ENCODE measurements at regions not wholly inside any gene's neighbourhood (a gene's known extent, or its start where the extent isn't known, plus 50 kb on each side); places are given as distances from the start of the nearest gene placed in this dataset.

DNA sequence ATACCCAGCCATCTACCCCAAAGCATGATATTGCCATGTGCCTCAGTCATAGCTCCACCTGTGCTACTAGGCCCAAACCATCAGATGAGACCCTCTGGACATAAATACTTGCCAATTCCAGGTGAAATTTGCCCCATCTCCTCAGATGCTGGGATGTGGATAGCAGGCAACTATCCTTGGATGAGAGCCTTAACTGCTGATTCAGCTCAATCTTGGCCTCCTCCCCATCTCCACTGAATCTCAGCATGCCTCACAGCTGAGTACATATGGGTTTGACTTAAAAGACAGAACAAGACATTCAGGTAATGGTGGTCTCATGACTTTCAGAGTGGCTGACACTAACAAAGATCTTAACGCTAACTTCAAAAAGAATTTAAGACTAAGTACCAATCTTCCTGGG, 50.8 kb upstream of the KLHL13 start:
- no peak for DNase-seq

DNA sequence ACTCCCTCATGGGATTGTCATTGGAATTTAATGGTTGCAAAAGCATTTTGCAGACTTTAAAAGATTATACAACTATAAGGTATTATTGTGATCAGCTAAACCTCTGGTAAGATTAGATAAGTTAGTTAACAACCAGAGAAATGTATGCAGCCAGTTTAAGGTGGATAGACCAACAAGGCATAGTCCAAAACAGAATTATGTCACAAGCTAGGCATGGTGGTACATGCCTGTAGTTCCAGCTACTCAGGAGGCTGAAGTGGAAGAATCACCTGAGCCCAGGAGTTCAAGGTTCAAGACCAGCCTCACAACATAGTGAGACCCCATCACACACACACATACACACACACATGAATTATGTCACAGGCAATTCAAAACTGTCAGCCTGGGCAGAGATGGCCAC, 54.7 kb upstream of the KLHL13 start:
- no peak for DNase-seq

DNA sequence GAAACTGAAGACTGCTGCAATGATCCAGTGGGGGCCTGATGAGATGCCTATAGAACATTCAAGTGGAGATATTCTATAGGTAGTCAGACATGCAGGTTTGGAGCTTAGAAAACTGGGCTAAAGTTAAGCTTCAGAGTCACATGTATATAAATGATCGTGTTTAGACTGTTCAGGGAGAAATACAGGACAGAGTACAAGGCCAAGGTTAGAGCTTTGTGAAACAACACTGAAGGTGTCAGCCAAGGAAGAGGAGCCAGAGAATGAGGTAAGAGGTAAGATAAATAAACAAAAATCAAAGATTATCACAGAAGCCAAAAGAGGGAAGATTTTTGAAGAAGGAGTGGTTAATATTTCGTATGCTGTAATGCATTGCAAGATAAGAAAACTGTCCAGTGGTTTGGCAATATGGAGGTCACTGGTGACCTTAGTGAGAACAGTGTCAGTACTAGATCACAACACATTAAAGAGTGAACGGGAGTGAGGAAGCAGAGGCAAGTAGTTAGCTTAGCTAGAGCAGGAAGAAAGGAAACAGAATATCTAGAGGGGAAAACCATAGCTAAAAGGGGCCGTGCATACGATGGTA, 58.0 kb upstream of the KLHL13 start:
- DNase-seq: no peak

DNA sequence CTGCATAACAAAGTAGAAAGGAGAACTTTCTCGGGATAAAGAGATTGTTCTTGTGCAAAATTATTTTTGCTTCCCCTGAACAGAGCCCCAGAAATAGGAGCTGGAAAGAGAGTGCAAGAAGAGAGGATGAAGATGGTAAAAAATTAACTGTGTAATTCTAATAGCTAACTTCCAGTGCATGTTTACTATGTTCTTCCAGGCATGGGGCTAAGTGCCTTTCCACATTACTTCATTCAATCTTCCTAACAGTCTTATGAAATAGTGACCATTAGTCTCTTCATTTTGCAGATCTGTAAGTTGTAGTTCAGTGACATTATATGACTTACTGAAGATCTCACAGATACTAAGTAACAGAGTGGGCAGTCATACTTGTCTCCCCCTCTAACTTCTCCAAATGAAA, 61.1 kb upstream of the KLHL13 start:
- DNase-seq: no peak

DNA sequence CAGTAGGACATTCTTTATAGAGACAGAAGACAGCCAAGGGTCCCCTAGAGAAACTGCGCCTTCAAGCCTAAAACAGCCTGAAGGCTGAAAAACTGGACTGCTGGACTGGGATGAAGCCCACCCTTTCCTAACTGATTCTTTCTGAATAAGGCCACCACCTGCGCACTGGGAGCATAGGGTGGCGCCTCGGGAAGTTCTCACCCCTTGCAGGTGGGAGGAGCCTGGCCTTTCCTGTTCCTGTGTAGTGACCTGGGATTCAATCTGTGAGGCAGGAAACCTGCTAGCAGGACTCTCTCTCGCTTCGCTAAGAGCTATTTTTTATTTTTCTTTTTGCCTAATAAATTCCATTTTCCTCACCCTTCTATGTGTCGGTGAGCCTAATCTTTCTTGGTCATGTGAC, 61.8 kb upstream of the KLHL13 start:
- DNase-seq: no peak

DNA sequence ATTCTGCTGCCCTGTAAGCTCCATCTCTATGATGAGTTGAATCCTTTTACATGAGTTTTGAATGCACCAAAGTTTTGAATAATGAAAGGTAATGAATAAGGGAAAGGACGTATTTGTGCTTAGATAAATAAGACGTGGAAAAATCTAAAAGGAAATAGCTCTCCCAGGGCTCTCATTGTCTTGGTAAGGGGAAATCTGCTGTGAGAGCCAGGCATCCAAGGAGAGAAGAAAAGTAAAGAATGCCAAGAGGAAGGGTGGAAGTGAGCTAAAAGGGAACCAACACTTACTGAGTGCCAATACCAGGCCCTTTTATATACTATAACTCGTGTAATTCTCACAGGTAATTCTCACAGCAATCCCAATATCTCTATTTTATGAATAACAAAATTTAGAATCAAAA, 62.6 kb upstream of the KLHL13 start:
- DNase-seq: no peak

DNA sequence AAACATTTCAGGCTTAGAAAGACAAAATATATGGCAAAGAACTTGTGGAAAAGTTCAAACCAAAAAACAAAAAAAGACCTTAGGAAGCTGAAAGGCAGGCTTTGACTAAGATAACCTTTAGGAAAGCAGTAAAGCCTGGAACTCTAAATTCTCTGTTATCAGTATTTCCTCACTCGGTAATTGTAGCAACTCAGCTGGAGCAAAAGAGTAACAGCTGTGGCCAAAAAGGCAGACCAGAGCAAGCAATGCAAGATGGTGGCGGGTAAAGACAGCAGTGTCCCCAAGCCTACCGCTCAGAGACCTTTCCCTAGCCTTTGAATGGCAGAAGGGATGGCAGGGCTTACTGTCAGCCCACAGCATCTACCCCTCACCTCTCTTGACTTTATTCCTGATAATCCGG, 63.1 kb upstream of the KLHL13 start:
- no peak for DNase-seq

DNA sequence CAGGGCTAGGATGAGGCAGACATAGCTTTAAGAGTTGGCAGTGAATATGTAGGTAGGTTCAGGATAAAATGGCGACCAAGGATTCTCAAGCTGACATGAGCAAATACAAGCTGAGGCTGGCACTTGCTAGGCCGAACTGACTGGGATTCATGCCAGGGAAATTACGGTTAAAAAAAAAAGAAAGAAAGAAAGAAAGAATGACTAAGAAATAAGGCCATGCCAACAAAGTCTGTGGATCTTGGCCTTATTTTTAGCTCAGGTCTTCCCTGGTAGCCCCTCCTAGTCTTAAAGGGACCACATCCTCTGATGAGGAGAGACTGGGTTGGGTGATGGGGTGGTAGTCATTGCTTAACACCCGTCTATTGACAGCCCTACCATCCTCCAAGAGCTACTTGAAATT, 64.4 kb upstream of the KLHL13 start:
- no peak for DNase-seq

DNA sequence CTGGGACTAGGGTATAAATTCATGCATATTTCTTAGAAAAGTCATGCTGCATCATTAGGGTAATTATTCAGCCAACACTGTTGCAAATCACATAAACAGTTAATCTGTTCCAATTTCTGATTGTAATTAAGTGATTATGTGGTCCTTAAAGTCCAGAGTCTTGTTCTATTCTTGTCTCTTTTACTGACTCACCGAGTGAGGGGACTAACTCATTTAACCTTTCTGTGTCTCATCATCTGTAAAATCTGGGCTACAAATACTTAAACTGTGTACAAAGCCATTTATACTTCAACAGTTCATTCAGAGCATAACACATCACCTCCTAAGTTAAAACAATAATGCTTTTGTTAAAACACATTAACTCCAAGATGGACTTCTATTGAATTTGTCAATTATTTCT, 65.4 kb upstream of the KLHL13 start:
- no peak for DNase-seq

DNA sequence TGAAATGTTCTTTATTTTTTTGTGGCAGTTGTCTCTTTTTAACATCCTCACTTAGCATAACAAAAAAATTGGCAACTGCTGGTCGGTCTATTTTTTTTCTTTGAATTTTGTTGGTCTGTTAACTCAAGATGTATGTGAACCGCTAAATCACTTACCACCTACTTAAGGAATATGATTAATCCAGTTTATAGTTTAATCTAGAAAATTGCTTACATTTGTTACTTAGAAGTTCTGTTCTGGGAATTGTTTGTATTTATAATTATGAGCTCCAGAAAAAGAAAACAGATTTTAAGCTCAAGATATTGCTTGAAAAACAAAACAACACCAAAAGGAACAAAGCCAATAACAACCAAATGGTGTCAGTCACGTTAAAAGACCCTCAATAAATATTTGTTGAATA, 66.1 kb upstream of the KLHL13 start:
- no peak for DNase-seq

DNA sequence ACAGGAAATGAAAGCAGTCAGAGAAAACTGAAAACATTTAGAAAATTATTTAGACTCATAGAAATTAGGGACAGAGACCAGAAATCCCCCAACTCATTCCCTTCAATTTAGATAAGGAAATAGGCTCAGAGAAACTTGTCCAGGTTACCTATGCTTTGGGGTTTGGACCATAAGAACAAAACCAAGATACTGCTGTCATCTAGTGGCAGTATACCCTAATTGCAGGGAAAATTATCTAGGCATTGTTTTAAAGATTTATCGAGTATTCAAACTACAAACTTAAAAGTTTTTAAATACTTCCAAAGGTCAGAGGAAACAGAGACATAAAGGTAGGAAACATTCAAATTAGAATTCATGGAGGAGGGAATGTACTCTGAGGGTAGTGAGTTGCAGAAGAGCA, 67.0 kb upstream of the KLHL13 start:
- DNase-seq: no peak

DNA sequence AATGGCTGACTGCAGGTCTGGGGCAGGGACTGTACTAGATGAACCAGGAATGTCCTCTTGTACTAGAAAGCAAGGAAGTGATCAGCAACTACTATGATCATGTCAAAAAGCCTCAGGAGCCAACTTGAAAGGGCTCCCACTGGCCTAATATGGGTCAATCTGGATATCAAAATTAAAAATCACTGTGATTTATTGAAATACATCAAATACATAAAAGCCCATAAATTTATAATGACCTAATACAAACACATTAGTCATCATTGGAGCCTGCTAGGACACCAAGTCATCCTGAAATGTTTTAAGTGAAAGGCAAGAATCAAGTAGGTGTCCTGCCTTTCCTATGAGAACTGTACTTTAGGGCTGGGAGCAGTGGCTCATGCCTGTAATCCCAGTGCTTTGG, 70.5 kb upstream of the KLHL13 start:
- DNase-seq: no peak

DNA sequence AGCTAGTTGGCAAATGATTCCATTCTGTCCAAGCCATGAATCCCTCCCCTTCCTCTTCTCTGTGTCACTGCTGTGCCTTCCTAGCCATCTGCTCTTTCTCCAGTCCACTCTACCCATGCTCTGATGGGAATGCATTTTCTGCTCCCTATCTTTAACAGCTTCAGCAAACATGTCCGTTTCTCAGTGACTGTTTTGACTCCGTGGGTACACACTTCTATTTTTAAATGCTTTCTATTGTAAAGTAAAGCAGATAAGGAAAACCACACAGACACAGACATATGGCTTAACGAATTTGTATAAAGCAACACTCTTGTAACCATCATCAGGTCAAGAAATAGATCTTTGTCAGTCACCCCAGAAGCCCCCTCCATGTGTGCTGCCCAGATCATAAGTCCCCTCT, 72.4 kb upstream of the KLHL13 start:
- peak; percentile 2 for DNase-seq

DNA sequence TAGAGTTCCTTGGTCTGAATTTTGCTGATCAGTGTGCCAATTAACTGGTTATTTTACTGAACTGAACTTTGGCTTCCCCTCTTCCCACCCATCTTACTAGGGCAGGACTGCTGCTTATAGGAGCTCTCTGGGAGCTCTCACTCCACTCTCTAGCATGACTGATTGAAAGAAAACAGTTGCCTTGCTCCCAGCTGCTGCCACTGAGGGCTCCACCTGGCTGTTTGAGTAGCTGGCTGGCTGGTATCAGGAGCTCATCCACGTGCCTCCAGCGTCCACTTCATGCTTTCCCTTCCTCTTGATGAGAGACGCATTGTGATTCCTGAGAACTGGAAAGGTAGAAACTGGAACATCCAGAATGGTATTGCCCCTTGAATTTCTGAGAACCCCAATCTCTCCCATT, 73.0 kb upstream of the KLHL13 start:
- DNase-seq: peak; percentile 42

DNA sequence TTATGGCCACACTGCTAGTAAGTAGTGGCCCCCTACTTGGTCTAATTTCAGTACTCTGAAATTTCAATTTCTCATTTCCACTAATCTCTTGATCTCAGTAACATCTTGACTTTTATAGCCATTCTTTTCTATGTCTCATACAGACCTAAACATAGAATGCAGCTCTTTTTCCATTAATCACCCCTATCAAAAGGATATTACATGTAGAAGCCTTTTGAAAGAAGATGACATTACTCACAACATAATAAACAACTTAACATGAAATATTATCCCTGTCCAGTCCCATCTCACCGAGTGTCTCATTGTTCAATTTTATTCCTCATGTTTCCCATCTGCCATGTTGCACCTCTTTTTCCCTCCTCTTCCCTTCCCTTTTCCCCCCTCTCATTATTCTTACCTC, 81.1 kb upstream of the KLHL13 start:
- no peak for DNase-seq

DNA sequence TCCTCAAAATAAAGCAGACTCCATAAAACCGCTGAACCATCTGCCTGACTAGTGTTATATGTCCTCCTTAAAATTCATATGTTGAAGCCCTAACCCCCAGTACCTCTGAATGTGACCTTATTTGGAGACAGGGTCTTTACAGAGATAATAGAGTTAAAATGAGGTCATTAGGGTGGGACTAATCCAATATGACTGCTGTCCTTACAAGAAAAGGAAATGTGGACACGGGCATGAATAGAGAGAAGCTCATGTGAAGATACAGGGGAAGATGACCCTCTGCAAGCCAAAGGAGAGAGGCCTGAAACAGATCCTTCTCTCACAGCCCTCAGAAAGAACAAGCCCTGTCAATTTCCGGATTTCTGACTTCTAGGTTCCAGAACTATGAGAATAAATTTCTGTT, 82.0 kb upstream of the KLHL13 start:
- no peak for DNase-seq

DNA sequence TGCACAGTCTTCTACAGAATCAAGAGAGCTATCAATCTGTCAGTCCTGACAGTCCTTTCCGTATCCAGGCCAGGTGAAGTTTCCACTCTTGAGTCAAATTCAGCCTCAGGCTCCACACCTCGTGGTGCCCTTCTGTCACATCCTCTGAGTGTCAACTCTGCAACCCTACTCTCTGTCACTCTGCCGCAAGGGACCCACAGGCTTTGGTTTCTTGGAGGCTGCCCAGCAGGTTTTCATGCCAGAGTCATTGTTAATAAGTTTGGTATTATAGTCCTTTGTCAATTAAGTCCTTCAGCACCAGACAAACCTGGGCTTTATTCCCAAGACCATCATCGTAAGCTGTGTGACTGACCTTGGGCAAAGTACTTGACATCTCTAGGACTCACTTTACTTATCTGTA, 83.4 kb upstream of the KLHL13 start:
- no peak for DNase-seq

DNA sequence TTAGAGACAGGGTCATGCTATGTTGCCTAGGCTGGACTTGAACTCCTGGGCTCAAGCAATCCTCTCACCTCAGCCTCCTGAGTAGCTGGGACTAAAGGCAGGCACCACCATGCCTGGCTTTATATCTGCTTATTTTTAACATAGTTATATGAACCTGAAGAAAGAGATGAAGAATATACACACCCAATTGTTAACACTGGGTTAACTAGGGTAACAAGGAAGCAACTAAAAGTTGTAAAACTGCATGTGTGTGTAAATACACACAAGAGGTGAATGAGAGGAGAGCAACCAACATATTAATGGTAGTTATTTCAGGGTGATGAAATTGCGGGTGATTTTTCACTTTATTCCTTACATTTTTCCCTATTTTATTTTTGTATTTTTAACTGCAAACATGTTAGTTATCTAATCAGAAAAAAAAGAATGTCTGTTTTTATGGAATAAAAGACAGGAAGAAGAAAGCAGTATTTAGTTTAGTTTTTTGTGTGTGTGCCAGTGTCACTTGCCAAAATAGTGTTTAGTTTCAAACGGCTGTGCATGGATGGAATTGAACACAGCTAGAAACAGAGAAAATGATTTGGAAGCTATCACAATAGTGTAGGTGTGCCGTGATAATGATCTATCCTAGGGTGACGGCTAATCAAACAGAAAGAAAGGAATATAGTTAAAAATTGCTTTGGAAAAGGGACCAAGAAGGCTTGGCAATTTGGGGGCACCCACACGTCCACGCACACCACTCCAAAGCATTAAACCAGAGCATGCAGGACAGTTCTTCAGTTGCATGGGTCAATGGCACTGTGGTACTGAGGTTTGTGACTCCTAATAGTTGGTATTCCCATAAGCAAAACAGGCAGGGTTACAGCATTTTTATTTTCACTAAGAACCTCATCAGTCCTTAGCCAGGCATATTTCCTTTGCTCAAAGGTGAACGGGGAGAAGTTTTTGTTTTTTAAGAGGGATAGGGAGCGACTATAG, 89.1 kb upstream of the KLHL13 start:
- no peak for DNase-seq

DNA sequence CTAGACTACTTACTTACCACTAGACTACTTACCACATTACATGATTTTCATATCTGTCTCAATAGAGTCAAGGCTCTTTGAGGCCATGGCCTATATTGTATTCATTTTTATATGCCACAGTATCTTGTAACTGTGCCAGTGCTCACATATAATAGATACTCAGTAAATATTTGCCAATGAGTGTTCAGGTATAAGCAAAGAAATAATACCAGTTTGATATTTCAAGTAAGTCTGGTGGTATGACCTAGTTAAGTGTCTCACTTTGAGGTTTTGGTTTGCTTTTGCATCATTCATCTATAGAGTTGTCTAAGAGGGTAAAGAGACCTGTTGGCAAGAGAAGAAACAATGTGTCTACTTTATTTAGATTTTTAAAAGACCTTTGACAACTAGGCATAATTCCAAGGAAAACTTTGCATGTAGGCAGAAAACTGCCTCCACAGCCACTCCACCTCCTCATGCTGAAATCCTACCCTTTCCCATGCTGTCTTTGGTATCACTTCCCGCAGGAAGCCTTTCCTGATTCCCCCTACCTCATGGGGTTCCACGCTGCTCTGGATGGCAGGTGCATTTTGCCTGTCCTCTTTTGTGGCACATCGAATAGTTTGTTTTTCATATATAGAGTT, 91.3 kb upstream of the KLHL13 start:
- DNase-seq: no peak

DNA sequence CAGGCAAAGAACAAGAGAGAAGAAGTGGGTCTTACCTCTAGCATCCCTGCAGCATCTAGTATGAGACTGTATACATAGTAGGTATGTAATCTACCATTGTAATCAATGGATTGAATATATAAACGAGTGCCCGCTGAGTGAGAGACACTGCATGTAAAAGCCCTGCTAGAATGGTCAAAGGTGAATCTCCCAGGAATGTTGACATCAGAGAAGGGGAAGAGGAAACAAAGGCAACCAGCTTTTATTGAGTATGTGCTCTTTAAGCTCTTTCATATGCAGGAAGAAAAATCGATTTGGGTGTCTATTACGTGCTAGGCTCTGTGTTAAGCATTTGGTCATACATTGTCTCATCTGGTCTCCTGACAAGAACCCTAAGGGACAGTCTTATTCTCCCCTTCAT, 91.9 kb upstream of the KLHL13 start:
- no peak for DNase-seq

DNA sequence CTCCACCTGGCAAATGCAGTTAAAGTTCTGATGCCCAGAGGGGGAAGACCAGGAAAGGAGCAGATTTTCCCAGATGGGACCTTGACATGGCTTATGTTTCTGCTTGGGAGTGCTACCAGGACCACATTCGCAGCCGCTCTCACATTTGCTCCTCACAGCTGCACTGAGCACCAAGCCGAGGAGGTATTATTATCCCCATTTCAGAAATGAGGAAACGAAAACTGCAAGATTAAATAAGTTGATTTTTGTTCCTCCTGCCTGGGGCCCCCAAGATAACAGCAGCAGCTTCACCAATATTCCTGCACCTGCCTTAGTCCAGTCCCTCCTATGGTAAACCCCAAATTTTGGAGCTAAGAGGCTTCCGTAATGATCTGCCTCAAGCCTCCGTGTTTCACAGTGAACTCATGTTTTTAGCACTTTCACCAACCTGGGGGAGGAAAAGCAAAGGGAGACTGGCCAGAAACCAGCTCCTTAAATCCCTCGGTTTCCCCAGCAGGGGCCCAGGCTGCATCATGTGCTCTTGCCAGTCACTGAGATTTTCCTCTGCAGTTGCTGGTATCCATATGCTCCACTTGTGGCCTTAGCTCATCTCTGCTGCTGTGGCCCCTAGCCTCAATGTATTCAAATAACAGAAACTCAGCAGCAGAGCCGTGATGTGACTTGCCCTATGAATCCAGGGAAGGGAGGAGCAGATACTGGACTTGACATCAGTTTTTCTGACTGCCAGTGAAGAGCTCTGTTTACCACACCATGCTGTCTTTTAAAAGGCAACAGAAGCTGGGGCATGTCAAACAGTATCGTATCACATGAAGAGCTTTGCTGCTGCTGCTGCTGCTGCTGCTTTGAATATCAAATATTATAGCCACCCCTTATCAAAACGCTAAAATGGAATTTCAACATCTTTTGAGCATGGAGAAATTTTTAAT, 95.5 kb upstream of the KLHL13 start:
- DNase-seq: peak; percentile 2

DNA sequence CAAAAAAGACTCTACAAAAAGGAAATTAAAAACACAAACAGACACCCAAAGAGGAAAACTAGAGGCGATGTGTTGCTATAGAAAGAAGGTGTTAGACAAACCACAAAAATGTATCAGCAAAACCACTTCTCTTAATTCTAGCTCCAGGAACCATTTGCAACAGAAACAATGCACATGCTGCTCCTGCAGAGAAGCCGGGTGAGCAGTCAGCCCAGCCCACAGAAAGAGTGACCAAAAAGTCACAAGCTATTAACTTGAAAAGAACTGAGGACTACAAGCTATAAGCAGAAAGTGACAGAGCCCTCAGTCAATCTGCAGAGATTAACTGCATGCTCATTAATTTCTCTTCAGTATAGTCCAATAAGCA, 96.2 kb upstream of the KLHL13 start:
- no peak for DNase-seq

DNA sequence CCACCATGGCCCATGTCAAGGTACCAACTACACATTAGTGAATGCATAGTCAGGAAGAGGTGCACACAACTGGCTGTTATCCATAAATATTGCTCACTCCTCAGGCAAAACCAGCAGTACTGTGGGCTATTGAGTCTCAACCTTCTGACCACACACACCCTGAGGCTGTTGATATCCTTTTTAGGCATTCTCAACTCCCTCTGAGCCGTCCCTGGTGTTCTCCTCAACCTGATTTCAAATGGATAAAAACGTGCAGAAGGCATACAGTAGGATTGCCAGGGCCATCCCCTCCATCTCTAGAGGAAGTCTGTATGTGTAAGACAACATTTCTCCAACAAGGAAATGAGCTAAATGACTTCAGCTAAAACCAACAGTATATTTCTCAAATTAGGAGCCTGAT, 98.7 kb upstream of the KLHL13 start:
- DNase-seq: no peak
